Thoracic aorta (tissue), 2 donors: ENCODE measurements at regions not wholly inside any gene's neighbourhood (a gene's known extent, or its start where the extent isn't known, plus 50 kb on each side); places are given as distances from the start of the nearest gene placed in this dataset.

Source experiments
- ATAC-seq: fragments of 150-250 bp; one replicate; pipeline ENCODE4 v1.8.0; 2017; ENCODE audit warnings: low read depth; ENCODE audit not compliant: insufficient number of reproducible peaks, low FRiP score
- DNase-seq: peaks from one replicate; pipeline ENCODE4 v3.0.0-alpha.2; 2020; ENCODE audit warnings: low spot score
- H3K27ac ChIP-seq, 2 donors: fragments of 200-600 bp; sonication (generic); 1 replicate in 1 of 2; 2 replicates in 1 of 2; pipeline ENCODE4 v1.5.1; 2016; ENCODE audit warnings: mild to moderate bottlenecking in 2 of 2, moderate library complexity in 2 of 2
- H3K27me3 ChIP-seq: fragments of 200-600 bp; sonication (generic); replicated peaks from 2 replicates; pipeline ENCODE4 v1.6.0; 2016; ENCODE audit warnings: mild to moderate bottlenecking; ENCODE audit not compliant: insufficient read depth
- H3K36me3 ChIP-seq: fragments of 200-600 bp; sonication (generic); one replicate; pipeline ENCODE4 v1.5.1; 2016
- H3K4me1 ChIP-seq, 2 donors: fragments of 200-600 bp; sonication (generic); 1 replicate in 1 of 2; 2 replicates in 1 of 2; pipeline versions ENCODE4 v1.5.1 to v1.6.0; 2016; ENCODE audit warnings: low read depth in 2 of 2, mild to moderate bottlenecking in 1 of 2; ENCODE audit not compliant: control insufficient read depth in 1 of 2
- H3K4me3 ChIP-seq: fragments of 200-600 bp; sonication (generic); 2 replicates; pipeline ENCODE4 v1.5.1; 2016; ENCODE audit warnings: mild to moderate bottlenecking
- H3K9me3 ChIP-seq: fragments of 200-600 bp; sonication (generic); 2 replicates; pipeline ENCODE4 v1.5.1; 2016
- TF ChIP-seq, protein P1 (sequence below): fragments of 200-600 bp; sonication (generic); IDR thresholded peaks from one replicate; pipeline ENCODE4 v1.5.1; 2019; ENCODE audit warnings: antibody characterized with exemption

DNA sequence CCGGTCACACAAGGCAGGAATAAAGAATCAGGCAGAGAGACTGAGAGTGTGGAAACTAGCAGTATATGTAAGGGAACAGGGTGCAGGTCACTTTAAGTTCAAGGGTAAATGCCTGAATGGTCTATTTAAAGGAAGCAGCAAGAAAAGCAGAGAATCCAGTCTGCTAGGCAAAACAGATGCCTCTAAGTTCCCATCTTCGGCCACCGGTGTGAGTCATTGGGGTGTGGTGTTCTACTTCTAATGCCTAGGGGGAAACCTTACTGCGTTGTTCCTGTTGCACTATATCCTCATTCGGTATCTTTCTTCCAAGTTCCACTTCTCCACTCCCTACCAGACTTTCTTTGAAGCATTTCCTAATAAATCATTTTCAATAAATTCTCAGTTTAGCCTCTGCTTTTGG lies 259.9 kb downstream of the HHIPL2 start:
- Histone ChIP-seq H3K27me3 (no peaks in the 10 kb centered on the region), H3K9me3 (no peaks in the 10 kb centered on the region), H3K27ac (no peak overlapping the region), H3K36me3 (no peaks in the 10 kb centered on the region), H3K4me3 (no peak overlapping the region), H3K4me1 (no peaks in the 10 kb centered on the region)
- DNase-seq: no peak
- TF ChIP-seq, protein P1, sequence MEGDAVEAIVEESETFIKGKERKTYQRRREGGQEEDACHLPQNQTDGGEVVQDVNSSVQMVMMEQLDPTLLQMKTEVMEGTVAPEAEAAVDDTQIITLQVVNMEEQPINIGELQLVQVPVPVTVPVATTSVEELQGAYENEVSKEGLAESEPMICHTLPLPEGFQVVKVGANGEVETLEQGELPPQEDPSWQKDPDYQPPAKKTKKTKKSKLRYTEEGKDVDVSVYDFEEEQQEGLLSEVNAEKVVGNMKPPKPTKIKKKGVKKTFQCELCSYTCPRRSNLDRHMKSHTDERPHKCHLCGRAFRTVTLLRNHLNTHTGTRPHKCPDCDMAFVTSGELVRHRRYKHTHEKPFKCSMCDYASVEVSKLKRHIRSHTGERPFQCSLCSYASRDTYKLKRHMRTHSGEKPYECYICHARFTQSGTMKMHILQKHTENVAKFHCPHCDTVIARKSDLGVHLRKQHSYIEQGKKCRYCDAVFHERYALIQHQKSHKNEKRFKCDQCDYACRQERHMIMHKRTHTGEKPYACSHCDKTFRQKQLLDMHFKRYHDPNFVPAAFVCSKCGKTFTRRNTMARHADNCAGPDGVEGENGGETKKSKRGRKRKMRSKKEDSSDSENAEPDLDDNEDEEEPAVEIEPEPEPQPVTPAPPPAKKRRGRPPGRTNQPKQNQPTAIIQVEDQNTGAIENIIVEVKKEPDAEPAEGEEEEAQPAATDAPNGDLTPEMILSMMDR: no peak
- ATAC-seq: no peak

DNA sequence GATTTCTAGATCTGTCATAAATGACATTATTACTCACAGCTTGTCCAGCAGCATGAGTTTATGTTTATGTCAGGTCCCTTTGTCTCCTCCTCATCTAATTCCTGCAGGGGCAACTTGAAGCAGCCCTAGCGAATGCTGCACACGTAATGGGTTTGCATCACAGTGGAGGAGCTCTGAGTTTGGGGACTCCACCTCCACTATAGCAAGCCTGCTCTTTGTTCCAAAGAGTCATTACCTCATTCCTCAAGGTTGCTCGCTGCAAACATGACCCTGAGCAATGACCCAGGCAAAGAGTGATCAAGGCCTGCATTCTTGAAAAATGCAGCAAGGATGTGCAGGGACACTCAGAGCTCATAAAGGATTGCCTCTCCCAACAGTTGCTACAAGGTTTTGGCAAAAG lies 261.9 kb downstream of the HHIPL2 start:
- Histone ChIP-seq H3K4me3 (no peak overlapping the region), H3K4me1 (no peaks in the 10 kb centered on the region), H3K27me3 (no peaks in the 10 kb centered on the region), H3K9me3 (no peaks in the 10 kb centered on the region), H3K36me3 (no peaks in the 10 kb centered on the region), H3K27ac (no peak overlapping the region)
- ATAC-seq: no peak
- TF ChIP-seq, protein P1: no peak
- no peak for DNase-seq

DNA sequence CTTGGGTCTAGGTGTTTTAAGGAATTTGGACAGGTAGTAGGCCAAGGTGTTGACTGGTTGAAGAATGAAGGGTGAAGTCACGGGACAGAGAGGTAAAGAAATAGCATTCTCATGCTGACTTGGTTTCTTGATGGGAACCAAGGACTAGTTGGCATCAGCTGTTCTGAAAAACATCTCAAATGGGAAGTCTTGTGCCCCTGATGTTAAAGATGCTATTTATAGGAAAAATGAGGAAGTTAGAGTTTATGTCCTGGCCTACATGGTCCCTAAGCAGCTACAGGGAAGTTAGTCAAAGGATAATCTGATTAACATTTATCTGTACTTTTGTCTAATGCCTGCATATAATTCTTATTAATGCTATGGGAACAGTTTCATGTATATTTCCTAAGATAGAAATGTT lies 262.4 kb downstream of the HHIPL2 start:
- no peaks in the 10 kb centered on the region for H3K27me3 ChIP-seq
- DNase-seq (no peak), ATAC-seq (no peak)
- no peaks in the 10 kb centered on the region for H3K9me3 ChIP-seq
- H3K4me3 ChIP-seq: no peak overlapping the region
- no peak overlapping the region for H3K27ac ChIP-seq
- no peaks in the 10 kb centered on the region for H3K36me3 ChIP-seq
- TF ChIP-seq, protein P1: no peak
- no peaks in the 10 kb centered on the region for H3K4me1 ChIP-seq

DNA sequence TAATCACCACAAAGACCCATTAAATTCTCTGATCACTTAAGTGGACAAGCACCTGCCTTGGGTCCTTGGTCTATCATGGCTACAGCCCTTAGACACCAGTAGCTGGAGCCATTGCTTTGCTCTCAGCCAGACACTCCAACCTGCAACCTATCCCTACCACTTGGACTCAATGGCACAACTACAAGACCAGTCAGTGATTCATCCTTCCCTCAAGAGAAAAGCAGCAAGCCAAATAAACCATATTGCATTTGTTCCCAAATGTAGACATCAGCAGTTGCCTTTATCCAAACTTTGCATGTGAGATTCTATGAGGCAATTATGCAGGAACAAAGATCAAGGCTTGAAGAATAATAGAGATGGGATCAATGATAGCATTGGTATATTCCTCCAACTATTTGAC lies 263.4 kb downstream of the HHIPL2 start:
- ATAC-seq: no peak
- TF ChIP-seq, protein P1: no peak
- Histone ChIP-seq H3K9me3 (no peaks in the 10 kb centered on the region), H3K36me3 (no peaks in the 10 kb centered on the region), H3K27me3 (no peaks in the 10 kb centered on the region), H3K27ac (no peak overlapping the region), H3K4me3 (no peak overlapping the region), H3K4me1 (no peaks in the 10 kb centered on the region)
- DNase-seq: no peak

DNA sequence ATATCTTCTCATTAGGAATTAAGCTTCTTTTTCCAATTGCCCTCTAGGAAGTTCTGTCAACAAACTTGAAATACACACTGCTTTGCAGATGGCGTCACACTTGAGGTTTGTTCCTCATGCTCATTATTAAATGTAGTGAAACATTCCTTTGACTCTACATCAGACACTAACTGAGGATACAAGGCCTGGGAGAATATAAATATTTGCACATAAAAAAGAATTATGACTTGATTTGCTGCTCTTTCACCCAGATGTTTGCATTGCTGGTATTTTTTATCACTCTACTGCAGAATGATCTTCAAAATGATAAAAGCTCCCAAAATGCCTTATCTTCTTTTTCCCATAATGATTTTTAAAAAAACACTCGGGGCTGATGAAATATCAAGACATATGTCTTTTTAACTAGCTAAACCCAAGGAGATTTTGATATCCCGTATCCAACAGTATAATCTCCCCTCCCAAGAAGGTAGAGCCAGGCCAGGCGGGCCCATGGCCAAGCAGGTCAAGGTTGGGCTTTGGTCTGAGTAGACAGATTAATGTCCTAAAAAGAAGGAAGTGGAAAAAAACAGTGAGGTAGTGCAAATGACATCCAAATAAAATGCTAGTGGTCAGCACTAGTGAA lies 264.6 kb downstream of the HHIPL2 start:
- Histone ChIP-seq H3K27me3 (no peaks in the 10 kb centered on the region), H3K4me3 (no peak overlapping the region), H3K4me1 (no peaks in the 10 kb centered on the region), H3K27ac (no peak overlapping the region), H3K9me3 (no peaks in the 10 kb centered on the region), H3K36me3 (no peaks in the 10 kb centered on the region)
- DNase-seq: no peak
- TF ChIP-seq, protein P1: no peak
- no peak for ATAC-seq
